GM23248 (cell line): ENCODE measurements at regions not wholly inside any gene's neighbourhood (a gene's known extent, or its start where the extent isn't known, plus 50 kb on each side); places are given as distances from the start of the nearest gene placed in this dataset.

Experiments used
- EZH2 ChIP-seq: fragments of 200-600 bp; sonication (generic); IDR thresholded peaks from 2 replicates; pipeline ENCODE4 v1.6.1; 2018; ENCODE audit warnings: antibody characterized with exemption, mild to moderate bottlenecking; ENCODE audit not compliant: insufficient read depth, poor library complexity, severe bottlenecking
- EZH2phosphoT487 ChIP-seq: fragments of 200-600 bp; sonication (generic); IDR thresholded peaks from 2 replicates; pipeline ENCODE4 v1.6.1; 2018; ENCODE audit warnings: antibody characterized with exemption, moderate library complexity, mild to moderate bottlenecking, low read depth; ENCODE audit not compliant: insufficient read depth

DNA sequence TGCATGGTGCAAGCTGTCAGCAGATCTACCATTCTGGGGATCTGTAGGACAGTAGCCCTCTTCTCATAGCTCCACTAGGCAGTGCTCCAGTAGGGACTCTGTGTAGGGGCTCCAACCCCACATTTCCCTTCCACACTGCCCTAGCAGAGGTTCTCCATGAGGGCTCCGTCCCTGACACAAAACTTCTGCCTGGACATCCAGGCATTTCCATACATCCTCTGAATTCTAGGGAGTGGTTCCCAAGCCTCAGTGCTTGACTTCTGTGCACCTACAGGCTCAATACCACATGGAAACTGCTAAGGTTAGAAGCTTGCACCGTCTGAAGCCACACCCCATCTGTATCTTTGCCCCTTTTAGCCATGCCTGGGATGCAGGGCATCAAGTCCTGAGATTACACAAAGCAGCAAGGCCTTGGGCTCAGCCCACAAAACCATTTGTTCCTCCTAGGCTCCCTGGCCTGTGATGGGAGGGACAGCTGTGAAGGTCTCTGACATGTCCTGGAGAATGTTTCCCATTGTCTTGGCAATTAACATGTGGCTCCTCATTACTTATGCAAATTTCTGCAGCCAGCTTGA lies 117.0 kb upstream of the NFIA start:
- no peak for TF ChIP-seq EZH2
- no peak for TF ChIP-seq EZH2phosphoT487
